GM21529 (cell line): ENCODE measurements at regions not wholly inside any gene's neighbourhood (a gene's known extent, or its start where the extent isn't known, plus 50 kb on each side); places are given as distances from the start of the nearest gene placed in this dataset.

Experiments used
- ATAC-seq: cut with Tn5 transposase; IDR thresholded peaks from one replicate; pipeline ENCODE4 v1.9.1; 2021; ENCODE audit not compliant: unreplicated experiment

DNA sequence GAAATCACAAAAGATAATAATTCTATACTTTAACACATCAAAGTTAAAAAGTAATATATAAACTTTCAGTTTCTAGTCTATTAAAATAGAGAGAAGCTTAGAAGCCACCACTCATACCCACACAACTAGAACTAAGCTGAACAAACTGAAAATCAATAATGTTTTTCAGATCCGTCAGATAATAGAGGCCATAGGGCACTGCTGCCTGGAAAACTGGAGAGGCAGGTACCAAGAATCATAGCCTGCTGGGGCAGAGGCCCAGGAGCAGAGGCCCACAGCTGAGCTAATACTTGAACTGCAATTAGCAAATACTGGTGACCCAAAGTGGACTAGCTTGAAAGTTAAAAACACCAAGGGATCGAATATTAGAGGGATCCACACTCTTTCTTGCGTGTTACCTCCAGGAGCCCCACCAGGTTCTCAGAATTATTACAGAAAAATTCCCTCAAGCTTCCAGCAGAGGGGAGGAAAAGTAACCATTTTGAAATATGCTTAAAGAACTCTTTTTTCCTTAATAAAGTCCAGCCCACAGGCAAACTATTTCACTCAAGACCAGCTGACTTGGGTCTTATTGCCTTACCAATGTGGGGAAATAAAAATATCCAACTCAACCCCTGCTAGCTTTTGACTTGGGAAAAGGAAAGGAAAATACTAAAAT lies 774.1 kb upstream of the IGFBP3 start:
- ATAC-seq: no peak

- ATAC-seq: no peak
Observed at GRCh38 chr7:46694058-46694457, 773.0 kb upstream of the IGFBP3 start.

GRCh38 chr7:46687203-46687602 lies 766.1 kb upstream of the IGFBP3 start:
- ATAC-seq: no peak

- no peak for ATAC-seq
Observed at GRCh38 chr7:46685051-46685450, 764.0 kb upstream of the IGFBP3 start.

- no peak for ATAC-seq
Observed at GRCh38 chr7:46682836-46683624, 762.0 kb upstream of the IGFBP3 start.

GRCh38 chr7:46681865-46682503 lies 760.9 kb upstream of the IGFBP3 start:
- no peak for ATAC-seq

- ATAC-seq: no peak
Observed at GRCh38 chr7:46680147-46680546, 759.1 kb upstream of the IGFBP3 start.

- no peak for ATAC-seq
Observed at GRCh38 chr7:46679671-46680070, 758.6 kb upstream of the IGFBP3 start.

DNA sequence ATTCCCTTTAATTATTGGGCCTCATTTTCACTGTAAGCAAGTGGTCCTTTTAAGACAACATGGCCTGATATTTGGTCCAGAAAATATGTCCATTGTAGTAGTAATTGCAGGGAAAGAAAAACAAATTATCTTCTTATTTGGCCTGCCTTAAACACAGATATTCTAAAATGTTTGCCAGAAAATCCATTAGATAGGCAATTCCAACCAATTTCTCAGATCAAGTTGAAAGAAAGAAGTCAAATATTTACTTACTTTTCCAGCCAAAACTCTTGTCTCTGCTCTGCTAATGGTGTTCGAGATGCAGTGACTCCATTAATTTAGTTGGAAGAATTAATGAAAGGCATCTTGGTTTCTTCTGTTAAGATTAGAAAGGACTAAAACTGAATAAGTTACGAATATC lies 757.3 kb upstream of the IGFBP3 start:
- ATAC-seq: no peak

GRCh38 chr7:46675456-46675855 lies 754.4 kb upstream of the IGFBP3 start:
- no peak for ATAC-seq

DNA sequence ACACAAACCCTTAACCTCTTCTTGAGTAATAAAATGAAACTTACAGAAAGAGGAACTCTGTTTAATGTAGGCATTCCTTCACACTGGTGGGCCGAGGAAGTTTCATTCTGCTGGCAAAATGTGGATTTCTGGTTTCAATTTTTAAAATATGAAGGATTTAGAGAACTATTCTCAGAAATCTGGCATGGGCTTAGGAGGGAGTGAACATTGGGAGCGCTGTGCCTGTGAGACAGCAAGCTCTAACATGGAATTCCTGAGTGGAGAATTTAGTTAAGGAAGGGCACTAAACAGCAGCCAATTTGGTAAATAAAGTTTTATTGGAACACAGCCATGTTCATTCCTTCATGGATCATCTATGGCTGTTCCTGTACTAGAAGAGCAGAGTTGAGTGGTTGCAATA lies 751.8 kb upstream of the IGFBP3 start:
- no peak for ATAC-seq

DNA sequence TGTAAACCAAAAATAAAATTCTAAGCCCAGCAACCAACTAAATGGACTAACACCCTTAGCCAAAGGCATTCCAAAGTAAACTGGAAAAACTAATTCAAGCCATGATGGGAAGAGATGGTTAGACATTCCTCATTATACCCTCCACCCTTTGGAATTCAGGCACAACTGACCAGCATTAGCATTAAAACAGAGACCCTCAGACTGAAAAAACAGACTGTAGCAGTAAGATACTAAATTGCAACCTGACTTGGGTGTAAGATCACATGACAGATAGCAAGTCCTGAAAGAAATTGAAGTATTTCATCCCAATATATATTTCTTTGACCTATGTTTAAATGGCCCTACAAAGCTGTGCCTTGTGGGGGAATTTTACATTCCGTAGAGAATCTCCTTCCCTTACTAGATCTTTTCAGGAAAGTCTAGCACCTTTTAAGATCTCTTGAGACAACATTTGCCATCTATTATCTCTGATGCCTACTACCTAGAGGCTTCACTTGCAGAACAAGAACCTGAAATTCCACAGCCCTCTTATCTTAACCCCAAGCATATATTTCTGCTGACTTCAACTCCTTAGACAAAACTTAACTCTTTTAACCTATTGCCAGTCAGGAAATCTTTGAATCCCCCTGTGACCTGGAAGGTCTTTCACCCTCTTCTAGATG lies 750.2 kb upstream of the IGFBP3 start:
- no peak for ATAC-seq

DNA sequence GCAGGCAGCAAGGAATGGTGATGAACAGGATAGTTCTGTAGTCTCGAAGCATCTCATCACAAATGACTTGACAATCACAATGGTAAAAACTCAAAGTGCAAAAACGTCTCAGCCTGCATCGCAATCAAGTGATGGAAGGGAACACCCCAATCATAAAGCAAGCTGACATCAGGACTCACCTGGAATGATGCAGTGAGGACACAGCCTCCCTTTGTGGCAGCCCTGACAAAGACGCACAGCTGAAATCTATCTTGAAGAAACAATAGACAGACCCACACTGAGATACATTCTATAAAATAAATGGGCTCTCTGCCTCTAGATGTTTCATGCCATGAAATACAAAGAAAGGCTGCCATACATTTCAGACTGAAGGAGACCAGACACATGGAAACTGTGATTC lies 748.0 kb upstream of the IGFBP3 start:
- ATAC-seq: no peak

DNA sequence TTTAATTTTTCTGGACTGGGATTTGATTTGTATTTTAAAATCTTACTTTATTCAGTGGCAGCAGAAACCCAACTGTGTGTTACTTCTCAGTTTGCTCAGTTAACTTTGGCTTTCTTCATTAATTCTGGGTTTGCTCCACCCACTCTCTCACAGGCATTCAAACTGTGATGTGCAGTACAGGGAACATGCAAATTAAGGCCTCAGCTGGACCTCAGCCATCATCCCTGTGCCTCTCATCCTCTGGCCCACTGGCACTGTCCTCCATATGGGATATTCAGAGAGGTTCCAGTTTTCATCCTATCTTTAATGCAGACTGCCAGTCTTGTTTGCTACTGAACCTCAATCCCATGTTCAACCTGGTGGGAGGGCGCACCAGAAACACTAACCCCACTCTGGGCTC lies 743.4 kb upstream of the IGFBP3 start:
- ATAC-seq: no peak

DNA sequence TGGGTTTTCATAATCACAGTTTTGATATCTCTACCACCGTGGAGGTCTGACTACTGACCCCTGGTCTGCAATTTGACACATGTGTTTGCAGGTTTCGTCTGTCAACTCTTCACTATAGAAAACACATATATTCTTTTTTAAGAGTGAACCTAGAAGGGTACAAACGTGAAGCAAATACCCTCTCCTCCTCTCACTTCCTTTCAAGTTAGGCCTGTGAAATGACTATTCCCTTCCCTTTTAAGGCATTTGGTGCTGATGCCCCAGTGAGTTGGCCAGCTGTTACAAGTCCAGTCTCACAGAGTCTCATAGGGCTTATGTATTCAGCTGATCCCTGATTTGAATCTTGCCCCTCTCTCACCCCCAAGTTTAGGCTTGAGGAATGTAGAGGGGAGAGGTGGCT lies 742.0 kb upstream of the IGFBP3 start:
- ATAC-seq: no peak

DNA sequence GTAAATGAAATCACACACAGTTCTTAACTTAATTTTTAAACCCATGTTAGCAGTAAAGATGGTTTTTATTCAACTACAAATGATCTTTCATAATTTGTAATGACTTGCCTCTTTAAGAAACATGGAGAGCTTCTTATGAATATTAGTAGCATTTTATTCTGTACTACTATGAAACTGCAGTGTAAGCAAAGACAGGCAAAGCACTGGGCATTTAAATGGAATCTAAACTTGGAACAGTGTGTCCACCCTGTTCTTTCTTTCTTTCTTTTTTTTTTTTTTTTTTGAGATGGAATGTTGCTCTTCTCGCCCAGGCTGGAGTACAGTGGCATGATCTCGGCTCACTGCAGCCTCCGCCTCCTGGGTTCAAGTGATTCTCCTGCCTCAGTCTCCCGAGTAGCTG lies 740.4 kb upstream of the IGFBP3 start:
- no peak for ATAC-seq

GRCh38 chr7:46660402-46660980 lies 739.4 kb upstream of the IGFBP3 start:
- no peak for ATAC-seq

DNA sequence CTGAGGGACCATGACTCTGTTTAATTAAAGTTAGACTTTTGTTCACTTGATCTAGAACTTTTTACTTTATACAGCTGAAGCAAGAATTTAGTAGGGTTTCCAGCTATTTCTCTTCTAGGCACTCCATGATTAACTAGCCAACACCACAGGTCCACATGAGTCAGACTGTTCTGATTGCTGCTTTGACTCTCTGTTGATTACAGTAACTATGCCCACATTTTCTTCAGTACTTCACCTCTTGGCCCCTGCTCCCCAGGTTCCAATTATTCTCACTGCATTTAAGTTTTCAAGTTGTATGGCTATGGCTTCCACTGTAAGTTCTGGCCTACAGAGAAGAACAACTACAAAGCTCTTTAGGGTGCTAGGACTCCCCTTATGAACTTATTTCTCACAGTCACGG lies 737.2 kb upstream of the IGFBP3 start:
- ATAC-seq: no peak

GRCh38 chr7:46654546-46655443 lies 733.7 kb upstream of the IGFBP3 start:
- ATAC-seq: no peak

DNA sequence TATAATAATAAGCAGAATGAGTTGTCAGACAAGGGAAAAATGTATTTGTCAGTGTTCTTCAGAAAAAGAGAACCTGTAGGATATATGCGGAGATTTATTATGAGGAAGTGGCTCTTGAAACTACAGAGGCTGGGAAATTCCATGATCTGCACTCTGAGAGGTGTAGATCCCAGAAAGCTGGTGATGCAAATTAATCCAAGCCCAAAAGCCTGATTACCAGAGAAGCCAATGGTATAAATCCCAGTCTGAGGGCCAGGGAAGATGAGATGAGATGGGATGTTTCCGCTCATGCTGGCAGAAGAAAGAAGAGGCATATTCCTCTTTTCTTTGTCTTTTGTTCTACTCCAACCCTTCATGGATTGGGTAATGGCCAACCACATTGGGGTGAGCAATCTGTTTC lies 732.8 kb upstream of the IGFBP3 start:
- no peak for ATAC-seq
